Upper lobe of right lung (tissue), 1 donor: ENCODE measurements at regions not wholly inside any gene's neighbourhood (a gene's known extent, or its start where the extent isn't known, plus 50 kb on each side); places are given as distances from the start of the nearest gene placed in this dataset.
A peak's percentile ranks its signal among the peaks of the same experiment; 100 is the strongest.

ENCODE experiments used
- ATAC-seq: fragments of 200-7000 bp; cut with Tn5 transposase; one replicate; pipeline ENCODE4 v1.9.1; 2020; ENCODE audit warnings: mild to moderate bottlenecking, moderate library complexity
- DNase-seq: peaks from one replicate; pipeline ENCODE4 v3.0.0-alpha.2; 2020
- H3K27ac ChIP-seq: fragments of 200-600 bp; one replicate; pipeline ENCODE4 v1.8.0; 2022
- H3K27me3 ChIP-seq: fragments of 200-600 bp; one replicate; pipeline ENCODE4 v1.8.0; 2022; ENCODE audit warnings: mild to moderate bottlenecking
- H3K36me3 ChIP-seq: fragments of 200-600 bp; one replicate; pipeline ENCODE4 v1.8.0; 2022
- H3K4me1 ChIP-seq: fragments of 200-600 bp; one replicate; pipeline ENCODE4 v1.8.0; 2022
- H3K4me3 ChIP-seq: fragments of 200-600 bp; one replicate; pipeline ENCODE4 v1.8.0; 2022; ENCODE audit warnings: mild to moderate bottlenecking
- H3K9me3 ChIP-seq: fragments of 200-600 bp; one replicate; pipeline ENCODE4 v1.8.0; 2022
- intact Hi-C: fragments of 100-400 bp; cut with DNase I; formaldehyde crosslinking; loops from one replicate; pipeline ENCODE4 v1.11.0; 2022
- TF ChIP-seq, protein P1 (sequence below): fragments of 200-600 bp; IDR thresholded peaks from one replicate; pipeline ENCODE4 v1.8.0; 2022; ENCODE audit warnings: antibody characterized with exemption
- donor health status: DM: no; HTN: yes; CAD: no; lungs with severe emphysema.

DNA sequence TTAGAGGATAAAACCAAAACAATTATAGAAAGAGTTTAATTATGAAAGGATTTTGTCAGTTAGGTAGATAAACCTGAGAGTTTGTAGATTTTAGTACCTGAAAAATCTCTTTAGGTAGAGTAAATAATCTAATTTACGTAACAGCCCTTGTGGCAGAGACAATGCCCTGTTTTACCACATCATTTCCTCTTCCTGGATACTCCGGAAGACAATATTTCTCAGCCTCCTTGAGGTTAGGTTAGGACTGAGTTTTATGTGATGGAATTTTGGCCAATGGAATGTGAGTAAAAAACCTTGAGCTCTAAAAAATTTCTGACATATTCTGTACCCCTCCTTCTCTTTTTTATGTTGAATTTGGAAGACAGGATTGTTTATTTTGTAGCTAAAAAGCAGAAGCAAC lies 50.7 kb upstream of the TPRG1 start:
- peak overlapping the region; percentile 55 for H3K27ac ChIP-seq

More for the DNA sequence above, 50.7 kb upstream of the TPRG1 start:
- TF ChIP-seq, protein P1, sequence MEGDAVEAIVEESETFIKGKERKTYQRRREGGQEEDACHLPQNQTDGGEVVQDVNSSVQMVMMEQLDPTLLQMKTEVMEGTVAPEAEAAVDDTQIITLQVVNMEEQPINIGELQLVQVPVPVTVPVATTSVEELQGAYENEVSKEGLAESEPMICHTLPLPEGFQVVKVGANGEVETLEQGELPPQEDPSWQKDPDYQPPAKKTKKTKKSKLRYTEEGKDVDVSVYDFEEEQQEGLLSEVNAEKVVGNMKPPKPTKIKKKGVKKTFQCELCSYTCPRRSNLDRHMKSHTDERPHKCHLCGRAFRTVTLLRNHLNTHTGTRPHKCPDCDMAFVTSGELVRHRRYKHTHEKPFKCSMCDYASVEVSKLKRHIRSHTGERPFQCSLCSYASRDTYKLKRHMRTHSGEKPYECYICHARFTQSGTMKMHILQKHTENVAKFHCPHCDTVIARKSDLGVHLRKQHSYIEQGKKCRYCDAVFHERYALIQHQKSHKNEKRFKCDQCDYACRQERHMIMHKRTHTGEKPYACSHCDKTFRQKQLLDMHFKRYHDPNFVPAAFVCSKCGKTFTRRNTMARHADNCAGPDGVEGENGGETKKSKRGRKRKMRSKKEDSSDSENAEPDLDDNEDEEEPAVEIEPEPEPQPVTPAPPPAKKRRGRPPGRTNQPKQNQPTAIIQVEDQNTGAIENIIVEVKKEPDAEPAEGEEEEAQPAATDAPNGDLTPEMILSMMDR, result no peak
- peaks cover 19% of the 10 kb centered on the region for H3K4me1 ChIP-seq
- no peaks in the 10 kb centered on the region for H3K27me3 ChIP-seq
- peak overlapping the region; percentile 27 for H3K4me3 ChIP-seq
- intact Hi-C loops, result no loop called here
- no peaks in the 10 kb centered on the region for H3K9me3 ChIP-seq
- ATAC-seq (peak; percentile 45), DNase-seq (no peak)
- no peaks in the 10 kb centered on the region for H3K36me3 ChIP-seq
